GM23338 (cell line): ENCODE measurements at regions not wholly inside any gene's neighbourhood (a gene's known extent, or its start where the extent isn't known, plus 50 kb on each side); places are given as distances from the start of the nearest gene placed in this dataset.

Experiments used
- ATAC-seq: fragments of 200-7000 bp; cut with Tn5 transposase; 3 replicates; pipeline ENCODE4 v1.9.1; 2020
- DNase-seq: peaks from one replicate; pipeline ENCODE4 v3.0.0-alpha.2; 2015; ENCODE audit warnings: low spot score
- H2AFZ ChIP-seq: fragments of 200-600 bp; sonication (generic); 2 replicates; pipeline ENCODE4 v1.8.0; 2016; ENCODE audit warnings: antibody characterized with exemption, mild to moderate bottlenecking, moderate library complexity
- H3F3A ChIP-seq: fragments of 200-600 bp; sonication (generic); replicated peaks from 2 replicates; pipeline ENCODE4 v1.8.0; 2017; ENCODE audit warnings: antibody characterized with exemption, mixed run types, low read depth
- H3K27ac ChIP-seq: fragments of 200-600 bp; sonication (generic); 2 replicates; pipeline ENCODE4 v1.6.1; 2016; ENCODE audit warnings: low read depth
- H3K27me3 ChIP-seq: fragments of 200-600 bp; sonication (generic); 2 replicates; pipeline ENCODE4 v1.8.0; 2016; ENCODE audit warnings: mild to moderate bottlenecking, mixed run types, moderate library complexity; ENCODE audit not compliant: insufficient read depth
- H3K36me3 ChIP-seq: fragments of 200-600 bp; sonication (generic); 2 replicates; pipeline ENCODE4 v1.8.0; 2016; ENCODE audit warnings: mild to moderate bottlenecking; ENCODE audit not compliant: insufficient read depth
- H3K4me1 ChIP-seq: fragments of 200-600 bp; sonication (generic); 2 replicates; pipeline ENCODE4 v1.8.0; 2016; ENCODE audit warnings: mild to moderate bottlenecking, moderate library complexity; ENCODE audit not compliant: insufficient read depth
- H3K4me2 ChIP-seq: fragments of 200-600 bp; sonication (generic); 2 replicates; pipeline ENCODE4 v1.7.1; 2017; ENCODE audit warnings: mixed run types
- H3K4me3 ChIP-seq: fragments of 200-600 bp; sonication (generic); 2 replicates; pipeline ENCODE4 v1.6.1; 2016; ENCODE audit warnings: mixed run types
- H3K79me2 ChIP-seq: fragments of 200-600 bp; sonication (generic); replicated peaks from 2 replicates; pipeline ENCODE4 v1.8.0; 2017; ENCODE audit warnings: mild to moderate bottlenecking; ENCODE audit not compliant: insufficient read depth
- H3K9me2 ChIP-seq: fragments of 200-600 bp; sonication (generic); 2 replicates; pipeline ENCODE4 v1.8.0; 2017; ENCODE audit not compliant: insufficient read depth
- H4K20me1 ChIP-seq: fragments of 200-600 bp; sonication (generic); replicated peaks from 2 replicates; pipeline ENCODE4 v1.8.0; 2017; ENCODE audit warnings: mild to moderate bottlenecking; ENCODE audit not compliant: insufficient read depth
- H3K27ac Mint-ChIP-seq: 2 replicates; pipeline ENCODE4 v1.8.0; 2020; ENCODE audit warnings: inconsistent platforms, mild to moderate bottlenecking, moderate library complexity, mixed read lengths
- H3K27me3 Mint-ChIP-seq: 3 replicates; pipeline ENCODE4 v1.8.0; 2022; ENCODE audit warnings: low read depth, mild to moderate bottlenecking, moderate library complexity, mixed read lengths, inconsistent platforms; ENCODE audit not compliant: insufficient read depth, poor library complexity
- H3K36me3 Mint-ChIP-seq: 3 replicates; pipeline ENCODE4 v1.8.0; 2021; ENCODE audit warnings: low read depth, mild to moderate bottlenecking, inconsistent platforms, moderate library complexity, mixed read lengths
- H3K4me1 Mint-ChIP-seq: 3 replicates; pipeline ENCODE4 v1.8.0; 2020; ENCODE audit warnings: mild to moderate bottlenecking, inconsistent platforms, mixed read lengths
- H3K4me3 Mint-ChIP-seq: 3 replicates; pipeline ENCODE4 v1.8.0; 2021; ENCODE audit warnings: moderate library complexity, mild to moderate bottlenecking, inconsistent platforms, mixed read lengths
- H3K9me3 Mint-ChIP-seq: 3 replicates; pipeline ENCODE4 v1.8.0; 2020; ENCODE audit warnings: moderate library complexity, mild to moderate bottlenecking, inconsistent platforms, mixed read lengths
- CREB1 ChIP-seq: fragments of 250-450 bp; sonication (Bioruptor Pico); IDR thresholded peaks from 2 replicates; pipeline ENCODE4 v1.5.0; 2020; ENCODE audit warnings: low read depth, mild to moderate bottlenecking, moderate library complexity
- CTCF ChIP-seq, 2 experiments: fragments of 200-600 bp in 1 of 2; sonication (generic) in 1 of 2; conservative IDR thresholded peaks; 2 replicates each; pipeline versions ENCODE4 v1.5.1 to v1.6.1; 2016 to 2017; ENCODE audit warnings: antibody characterized with exemption in 2 of 2, low read depth in 2 of 2, mild to moderate bottlenecking in 2 of 2, moderate library complexity in 1 of 2
- EZH2 ChIP-seq: fragments of 200-600 bp; sonication (generic); IDR thresholded peaks from one replicate; pipeline ENCODE4 v1.8.0; 2017; ENCODE audit warnings: antibody characterized with exemption, mild to moderate bottlenecking, low read depth; ENCODE audit not compliant: unreplicated experiment
- EZH2phosphoT487 ChIP-seq: fragments of 200-600 bp; sonication (generic); IDR thresholded peaks from one replicate; pipeline ENCODE4 v1.8.1; 2018; ENCODE audit warnings: antibody characterized with exemption; ENCODE audit not compliant: unreplicated experiment
- JUNB ChIP-seq: IDR thresholded peaks from one replicate; pipeline ENCODE4 v1.6.1; 2016; ENCODE audit warnings: antibody characterized with exemption; ENCODE audit not compliant: unreplicated experiment
- NANOG ChIP-seq: IDR thresholded peaks from 2 replicates; pipeline ENCODE4 v1.6.1; 2016; ENCODE audit warnings: antibody characterized with exemption, borderline replicate concordance
- POLR2AphosphoS5 ChIP-seq: IDR thresholded peaks from 2 replicates; pipeline ENCODE4 v1.6.1; 2016; ENCODE audit warnings: antibody characterized with exemption, low read depth
- REST ChIP-seq: IDR thresholded peaks from one replicate; pipeline ENCODE4 v1.6.1; 2018; ENCODE audit warnings: antibody characterized with exemption; ENCODE audit not compliant: unreplicated experiment
- STAT1 ChIP-seq: IDR thresholded peaks from one replicate; pipeline ENCODE4 v1.6.1; 2016; ENCODE audit warnings: antibody characterized with exemption; ENCODE audit not compliant: unreplicated experiment
- ZNF114 ChIP-seq: fragments of 250-450 bp; sonication (Bioruptor Pico); IDR thresholded peaks from 2 replicates; pipeline ENCODE4 v1.5.0; 2020; ENCODE audit warnings: mild to moderate bottlenecking, moderate library complexity
- ZNF331 ChIP-seq: fragments of 250-450 bp; sonication (Bioruptor Pico); IDR thresholded peaks from 2 replicates; pipeline ENCODE4 v1.5.0; 2020; ENCODE audit warnings: low read depth, mild to moderate bottlenecking, moderate library complexity
- TF ChIP-seq, protein P1 (sequence below): IDR thresholded peaks from 2 replicates; pipeline ENCODE4 v1.6.1; 2016; ENCODE audit warnings: antibody characterized with exemption
- TF ChIP-seq, protein P2 (sequence below): fragments of 250-450 bp; sonication (Bioruptor Pico); IDR thresholded peaks from 2 replicates; pipeline ENCODE4 v1.5.0; 2020; ENCODE audit warnings: mild to moderate bottlenecking, moderate library complexity

DNA sequence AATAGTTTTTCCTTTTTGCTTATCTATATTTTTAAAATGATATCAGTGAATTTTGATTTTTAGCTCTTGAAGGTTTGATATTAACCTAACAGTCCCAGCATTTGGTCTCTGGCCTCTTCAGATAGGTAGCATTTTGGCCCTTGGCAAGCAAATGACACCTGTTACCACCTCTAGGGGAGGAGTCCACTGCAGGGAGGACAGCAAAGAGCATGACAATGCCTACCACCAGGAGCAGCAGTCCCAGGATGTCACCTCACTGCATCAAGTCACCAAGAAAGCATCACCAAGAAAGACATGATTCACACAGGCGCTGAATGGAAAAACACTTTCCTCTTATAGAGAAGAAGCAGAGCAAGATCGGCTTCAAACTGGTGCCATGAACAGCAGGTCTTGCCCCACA, 224.3 kb downstream of the UBE3D start:
- no peak for ATAC-seq

More for the DNA sequence above, 224.3 kb downstream of the UBE3D start:
- no peaks in the 10 kb centered on the region for H3K9me3 Mint-ChIP-seq
- peaks cover 5% of the 10 kb centered on the region for H3K9me2 ChIP-seq
- H3F3A ChIP-seq, result no peaks in the 10 kb centered on the region
- H3K4me1 ChIP-seq, result no peaks in the 10 kb centered on the region
- H3K4me1 Mint-ChIP-seq, result peaks cover 4% of the 10 kb centered on the region; the same call in 1 of the 3 replicates
- H3K27ac ChIP-seq, result no peak overlapping the region
- no peaks in the 10 kb centered on the region for H3K36me3 ChIP-seq
- H3K4me3 Mint-ChIP-seq, result no peak overlapping the region
- no peaks in the 10 kb centered on the region for H4K20me1 ChIP-seq
- no peaks in the 10 kb centered on the region for H3K27me3 ChIP-seq
- TF ChIP-seq REST (no peak), ZNF114 (no peak), STAT1 (no peak), ZNF331 (CRISPR knock-in tag) (no peak), CTCF (conservative IDR thresholded peaks at IDR 0.05; ENCODE audit: low read depth in 2 of 2) (no peak), NANOG (no peak), EZH2 (no peak), JUNB (no peak), EZH2phosphoT487 (no peak), CREB1 (CRISPR knock-in tag) (no peak), POLR2AphosphoS5 (no peak)
- TF ChIP-seq, protein P1, sequence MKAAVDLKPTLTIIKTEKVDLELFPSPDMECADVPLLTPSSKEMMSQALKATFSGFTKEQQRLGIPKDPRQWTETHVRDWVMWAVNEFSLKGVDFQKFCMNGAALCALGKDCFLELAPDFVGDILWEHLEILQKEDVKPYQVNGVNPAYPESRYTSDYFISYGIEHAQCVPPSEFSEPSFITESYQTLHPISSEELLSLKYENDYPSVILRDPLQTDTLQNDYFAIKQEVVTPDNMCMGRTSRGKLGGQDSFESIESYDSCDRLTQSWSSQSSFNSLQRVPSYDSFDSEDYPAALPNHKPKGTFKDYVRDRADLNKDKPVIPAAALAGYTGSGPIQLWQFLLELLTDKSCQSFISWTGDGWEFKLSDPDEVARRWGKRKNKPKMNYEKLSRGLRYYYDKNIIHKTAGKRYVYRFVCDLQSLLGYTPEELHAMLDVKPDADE, result no peak
- TF ChIP-seq, protein P2, sequence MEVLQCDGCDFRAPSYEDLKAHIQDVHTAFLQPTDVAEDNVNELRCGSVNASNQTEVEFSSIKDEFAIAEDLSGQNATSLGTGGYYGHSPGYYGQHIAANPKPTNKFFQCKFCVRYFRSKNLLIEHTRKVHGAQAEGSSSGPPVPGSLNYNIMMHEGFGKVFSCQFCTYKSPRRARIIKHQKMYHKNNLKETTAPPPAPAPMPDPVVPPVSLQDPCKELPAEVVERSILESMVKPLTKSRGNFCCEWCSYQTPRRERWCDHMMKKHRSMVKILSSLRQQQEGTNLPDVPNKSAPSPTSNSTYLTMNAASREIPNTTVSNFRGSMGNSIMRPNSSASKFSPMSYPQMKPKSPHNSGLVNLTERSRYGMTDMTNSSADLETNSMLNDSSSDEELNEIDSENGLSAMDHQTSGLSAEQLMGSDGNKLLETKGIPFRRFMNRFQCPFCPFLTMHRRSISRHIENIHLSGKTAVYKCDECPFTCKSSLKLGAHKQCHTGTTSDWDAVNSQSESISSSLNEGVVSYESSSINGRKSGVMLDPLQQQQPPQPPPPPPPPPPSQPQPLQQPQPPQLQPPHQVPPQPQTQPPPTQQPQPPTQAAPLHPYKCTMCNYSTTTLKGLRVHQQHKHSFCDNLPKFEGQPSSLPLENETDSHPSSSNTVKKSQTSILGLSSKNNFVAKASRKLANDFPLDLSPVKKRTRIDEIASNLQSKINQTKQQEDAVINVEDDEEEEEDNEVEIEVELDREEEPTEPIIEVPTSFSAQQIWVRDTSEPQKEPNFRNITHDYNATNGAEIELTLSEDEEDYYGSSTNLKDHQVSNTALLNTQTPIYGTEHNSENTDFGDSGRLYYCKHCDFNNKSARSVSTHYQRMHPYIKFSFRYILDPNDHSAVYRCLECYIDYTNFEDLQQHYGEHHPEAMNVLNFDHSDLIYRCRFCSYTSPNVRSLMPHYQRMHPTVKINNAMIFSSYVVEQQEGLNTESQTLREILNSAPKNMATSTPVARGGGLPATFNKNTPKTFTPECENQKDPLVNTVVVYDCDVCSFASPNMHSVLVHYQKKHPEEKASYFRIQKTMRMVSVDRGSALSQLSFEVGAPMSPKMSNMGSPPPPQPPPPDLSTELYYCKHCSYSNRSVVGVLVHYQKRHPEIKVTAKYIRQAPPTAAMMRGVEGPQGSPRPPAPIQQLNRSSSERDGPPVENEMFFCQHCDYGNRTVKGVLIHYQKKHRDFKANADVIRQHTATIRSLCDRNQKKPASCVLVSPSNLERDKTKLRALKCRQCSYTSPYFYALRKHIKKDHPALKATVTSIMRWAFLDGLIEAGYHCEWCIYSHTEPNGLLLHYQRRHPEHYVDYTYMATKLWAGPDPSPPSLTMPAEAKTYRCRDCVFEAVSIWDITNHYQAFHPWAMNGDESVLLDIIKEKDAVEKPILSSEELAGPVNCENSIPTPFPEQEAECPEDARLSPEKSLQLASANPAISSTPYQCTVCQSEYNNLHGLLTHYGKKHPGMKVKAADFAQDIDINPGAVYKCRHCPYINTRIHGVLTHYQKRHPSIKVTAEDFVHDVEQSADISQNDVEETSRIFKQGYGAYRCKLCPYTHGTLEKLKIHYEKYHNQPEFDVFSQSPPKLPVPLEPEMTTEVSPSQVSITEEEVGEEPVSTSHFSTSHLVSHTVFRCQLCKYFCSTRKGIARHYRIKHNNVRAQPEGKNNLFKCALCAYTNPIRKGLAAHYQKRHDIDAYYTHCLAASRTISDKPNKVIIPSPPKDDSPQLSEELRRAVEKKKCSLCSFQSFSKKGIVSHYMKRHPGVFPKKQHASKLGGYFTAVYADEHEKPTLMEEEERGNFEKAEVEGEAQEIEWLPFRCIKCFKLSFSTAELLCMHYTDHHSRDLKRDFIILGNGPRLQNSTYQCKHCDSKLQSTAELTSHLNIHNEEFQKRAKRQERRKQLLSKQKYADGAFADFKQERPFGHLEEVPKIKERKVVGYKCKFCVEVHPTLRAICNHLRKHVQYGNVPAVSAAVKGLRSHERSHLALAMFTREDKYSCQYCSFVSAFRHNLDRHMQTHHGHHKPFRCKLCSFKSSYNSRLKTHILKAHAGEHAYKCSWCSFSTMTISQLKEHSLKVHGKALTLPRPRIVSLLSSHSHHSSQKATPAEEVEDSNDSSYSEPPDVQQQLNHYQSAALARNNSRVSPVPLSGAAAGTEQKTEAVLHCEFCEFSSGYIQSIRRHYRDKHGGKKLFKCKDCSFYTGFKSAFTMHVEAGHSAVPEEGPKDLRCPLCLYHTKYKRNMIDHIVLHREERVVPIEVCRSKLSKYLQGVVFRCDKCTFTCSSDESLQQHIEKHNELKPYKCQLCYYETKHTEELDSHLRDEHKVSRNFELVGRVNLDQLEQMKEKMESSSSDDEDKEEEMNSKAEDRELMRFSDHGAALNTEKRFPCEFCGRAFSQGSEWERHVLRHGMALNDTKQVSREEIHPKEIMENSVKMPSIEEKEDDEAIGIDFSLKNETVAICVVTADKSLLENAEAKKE, result no peak
- no peak overlapping the region for H3K27ac Mint-ChIP-seq
- peak; percentile 21 for DNase-seq
- H3K27me3 Mint-ChIP-seq, result no peaks in the 10 kb centered on the region
- no peaks in the 10 kb centered on the region for H3K36me3 Mint-ChIP-seq
- H3K79me2 ChIP-seq, result no peaks in the 10 kb centered on the region
- no peak overlapping the region for H3K4me2 ChIP-seq
- no peak overlapping the region for H3K4me3 ChIP-seq
- no peak overlapping the region for H2AFZ ChIP-seq
